ENCODE measurements at regions not wholly inside any gene's neighbourhood (a gene's known extent, or its start where the extent isn't known, plus 50 kb on each side); places are given as distances from the start of the nearest gene placed in this dataset.
"Not testable (repeated sequence)": the region's sequence is repeated elsewhere in the genome, so short reads cannot be mapped to it uniquely, and the experiment has no call there.

GRCh38 chr4:44985152-44985551 lies 258.8 kb upstream of the GNPDA2 start:
- no peak for DNase-seq
- intact Hi-C loops (cut with DNase I, micrococcal nuclease): no loop called here
- Histone ChIP-seq H3K4me1 (ENCODE audit: low read depth) (no peaks in the 10 kb centered on the region), H3K36me3 (ENCODE audit: low read depth) (no peaks in the 10 kb centered on the region), H3K4me3 (no peak overlapping the region), H3K9me3 (peaks cover 3% of the 10 kb centered on the region)
- ATAC-seq: no peak
- no peak for TF ChIP-seq CTCF (IDR thresholded peaks at IDR 0.05)

GRCh38 chr4:44984083-44984482 lies 257.7 kb upstream of the GNPDA2 start:
- no peaks in the 10 kb centered on the region for H3K4me1 ChIP-seq (ENCODE audit: low read depth)
- intact Hi-C loops (cut with DNase I, micrococcal nuclease): no loop called here
- H3K36me3 ChIP-seq (ENCODE audit: low read depth): no peaks in the 10 kb centered on the region
- DNase-seq (no peak), ATAC-seq (no peak)
- TF ChIP-seq CTCF (IDR thresholded peaks at IDR 0.05): no peak
- no peak overlapping the region for H3K4me3 ChIP-seq
- no peaks in the 10 kb centered on the region for H3K9me3 ChIP-seq

- H3K9me3 ChIP-seq: no peaks in the 10 kb centered on the region
- no peak for TF ChIP-seq CTCF (IDR thresholded peaks at IDR 0.05)
- no peaks in the 10 kb centered on the region for H3K4me1 ChIP-seq (ENCODE audit: low read depth)
- no peak overlapping the region for H3K4me3 ChIP-seq
- ATAC-seq (no peak), DNase-seq (no peak)
- no peaks in the 10 kb centered on the region for H3K36me3 ChIP-seq (ENCODE audit: low read depth)
- intact Hi-C loops (cut with DNase I, micrococcal nuclease): no loop called here
These were observed 256.7 kb upstream of the GNPDA2 start for GRCh38 chr4:44983083-44983482.

GRCh38 chr4:44978020-44978419 lies 251.7 kb upstream of the GNPDA2 start:
- Histone ChIP-seq H3K36me3 (ENCODE audit: low read depth) (no peaks in the 10 kb centered on the region), H3K4me1 (ENCODE audit: low read depth) (no peaks in the 10 kb centered on the region), H3K4me3 (no peak overlapping the region), H3K9me3 (no peaks in the 10 kb centered on the region)
- intact Hi-C loops (cut with DNase I, micrococcal nuclease): no loop called here
- no peak for TF ChIP-seq CTCF (IDR thresholded peaks at IDR 0.05)
- DNase-seq: no peak
- ATAC-seq: no peak

- Histone ChIP-seq H3K4me3 (no peak overlapping the region), H3K4me1 (ENCODE audit: low read depth) (no peaks in the 10 kb centered on the region), H3K36me3 (ENCODE audit: low read depth) (no peaks in the 10 kb centered on the region), H3K9me3 (peaks cover 14% of the 10 kb centered on the region)
- intact Hi-C loops (cut with DNase I, micrococcal nuclease): no loop called here
- no peak for TF ChIP-seq CTCF (IDR thresholded peaks at IDR 0.05)
- DNase-seq: no peak
- ATAC-seq: no peak
These were observed 239.2 kb upstream of the GNPDA2 start for GRCh38 chr4:44965435-44966095.

GRCh38 chr4:44964086-44964485 lies 237.7 kb upstream of the GNPDA2 start:
- peaks cover 20% of the 10 kb centered on the region for H3K9me3 ChIP-seq
- intact Hi-C loops (cut with DNase I, micrococcal nuclease); ATAC-seq; DNase-seq; H3K4me3 ChIP-seq; H3K4me1 ChIP-seq (ENCODE audit: low read depth); H3K36me3 ChIP-seq (ENCODE audit: low read depth): not testable (repeated sequence)
